Activated T-cell treated with anti-CD3 and anti-CD28 coated beads for 48 hours (primary cell): ENCODE measurements at regions not wholly inside any gene's neighbourhood (a gene's known extent, or its start where the extent isn't known, plus 50 kb on each side); places are given as distances from the start of the nearest gene placed in this dataset.

Experiments used
- DNase-seq: peaks from one replicate; pipeline ENCODE4 v3.0.0-alpha.2; 2020; ENCODE audit warnings: low read depth

- no peak for DNase-seq
Measured at GRCh38 chr13:105530468-105530867, 1005.0 kb downstream of the EFNB2 start.

- DNase-seq: no peak
Measured at GRCh38 chr13:105527127-105527526, 1008.3 kb downstream of the EFNB2 start.

- no peak for DNase-seq
Measured at GRCh38 chr13:105519771-105520170, 1015.7 kb downstream of the EFNB2 start.

GRCh38 chr13:105518086-105518485 lies 1017.4 kb downstream of the EFNB2 start:
- DNase-seq: no peak

GRCh38 chr13:105514401-105514800 lies 1021.1 kb downstream of the EFNB2 start:
- no peak for DNase-seq

- DNase-seq: no peak
Measured at GRCh38 chr13:105513448-105513847, 1022.0 kb downstream of the EFNB2 start.

GRCh38 chr13:105509981-105510762 lies 1025.3 kb downstream of the EFNB2 start:
- no peak for DNase-seq

- no peak for DNase-seq
Measured at GRCh38 chr13:105506463-105506862, 1029.0 kb downstream of the EFNB2 start.

- no peak for DNase-seq
Measured at GRCh38 chr13:105502193-105502592, 1033.3 kb downstream of the EFNB2 start.

- no peak for DNase-seq
Measured at GRCh38 chr13:105497597-105497996, 1037.9 kb downstream of the EFNB2 start.

- no peak for DNase-seq
Measured at GRCh38 chr13:105492216-105492615, 1043.2 kb downstream of the EFNB2 start.

- no peak for DNase-seq
Measured at GRCh38 chr13:105491345-105491744, 1044.1 kb downstream of the EFNB2 start.

- DNase-seq: no peak
Measured at GRCh38 chr13:105485081-105485480, 1050.4 kb downstream of the EFNB2 start.

- no peak for DNase-seq
Measured at GRCh38 chr13:105474983-105475610, 1060.4 kb downstream of the EFNB2 start.

- DNase-seq: no peak
Measured at GRCh38 chr13:105471673-105472072, 1063.8 kb downstream of the EFNB2 start.

- DNase-seq: no peak
Measured at GRCh38 chr13:105466376-105466775, 1069.1 kb downstream of the EFNB2 start.

GRCh38 chr13:105465745-105466144 lies 1069.7 kb downstream of the EFNB2 start, which contains the start of gene DAOA:
TSS of gene DAOA (plus strand) at chr13:105466045.
- DNase-seq: no peak

GRCh38 chr13:105465251-105465650 lies 1070.2 kb downstream of the EFNB2 start:
- DNase-seq: no peak

GRCh38 chr13:105464249-105464648 lies 1071.2 kb downstream of the EFNB2 start:
- DNase-seq: no peak

GRCh38 chr13:105463011-105463501 lies 1072.4 kb downstream of the EFNB2 start:
- DNase-seq: no peak

GRCh38 chr13:105462098-105462497 lies 1073.4 kb downstream of the EFNB2 start:
- DNase-seq: no peak

- DNase-seq: no peak
Measured at GRCh38 chr13:105452895-105453294, 1082.6 kb downstream of the EFNB2 start.

- DNase-seq: no peak
Measured at GRCh38 chr13:105450784-105451183, 1084.7 kb downstream of the EFNB2 start.
